Prostate gland (tissue), 2 donors: ENCODE measurements at regions not wholly inside any gene's neighbourhood (a gene's known extent, or its start where the extent isn't known, plus 50 kb on each side); places are given as distances from the start of the nearest gene placed in this dataset.
"Not testable (repeated sequence)": the region's sequence is repeated elsewhere in the genome, so short reads cannot be mapped to it uniquely, and the experiment has no call there.

Source experiments
- DNase-seq: peaks from one replicate; pipeline ENCODE4 v3.0.0-alpha.2; 2019; ENCODE audit warnings: low spot score
- H3K27ac ChIP-seq, 2 donors: fragments of 200-600 bp; sonication (generic); 2 replicates each; pipeline ENCODE4 v1.5.1; 2017 to 2019
- H3K27me3 ChIP-seq: fragments of 200-600 bp; sonication (generic); replicated peaks from 2 replicates; pipeline ENCODE4 v1.5.1; 2019; ENCODE audit not compliant: insufficient read depth
- H3K36me3 ChIP-seq, 2 donors: fragments of 200-600 bp; sonication (generic); 1 replicate in 1 of 2; 2 replicates in 1 of 2; pipeline versions ENCODE4 v1.5.1 to v1.8.1; 2017 to 2019
- H3K4me1 ChIP-seq: fragments of 200-600 bp; sonication (generic); replicated peaks from 2 replicates; pipeline ENCODE4 v1.5.1; 2019
- H3K4me3 ChIP-seq, 2 donors: fragments of 200-600 bp; sonication (generic); 2 replicates each; pipeline ENCODE4 v1.5.1; 2017 to 2019
- H3K9me3 ChIP-seq: fragments of 200-600 bp; sonication (generic); 2 replicates; pipeline ENCODE4 v1.5.1; 2017
- CTCF ChIP-seq, 4 experiments: fragments of 200-600 bp in 2 of 4; fragments of 450-650 bp in 2 of 4; sonication (generic) in 2 of 4; IDR thresholded peaks; 1 replicate in 3 of 4; 2 replicates in 1 of 4; pipeline ENCODE4 v1.5.1; 2016 to 2019; ENCODE audit warnings: antibody characterized with exemption in 4 of 4, mild to moderate bottlenecking in 2 of 4, moderate library complexity in 2 of 4
- POLR2A ChIP-seq: fragments of 450-650 bp; IDR thresholded peaks from one replicate; pipeline ENCODE4 v1.6.1; 2016; ENCODE audit warnings: antibody characterized with exemption, mild to moderate bottlenecking
- POLR2AphosphoS5 ChIP-seq: sonication (generic); formaldehyde crosslinking; IDR thresholded peaks from one replicate; pipeline ENCODE4 v1.6.1; 2017; ENCODE audit warnings: antibody characterized with exemption
- WGBS: methylation state at CpG from one replicate; pipeline ENCODE4 v1.1.5; 2018; 5-methylcytosine and 5-hydroxymethylcytosine counted together
- intact Hi-C: fragments of 100-400 bp; cut with DNase I; formaldehyde crosslinking; loops from one replicate; pipeline ENCODE4 v1.14.2; 2022

- Histone ChIP-seq H3K9me3 (no peaks in the 10 kb centered on the region), H3K4me1 (no peaks in the 10 kb centered on the region), H3K27me3 (peaks cover 2% of the 10 kb centered on the region), H3K4me3 (no peak overlapping the region), H3K27ac (no peak overlapping the region), H3K36me3 (no peaks in the 10 kb centered on the region)
- DNase-seq, result no peak
- TF ChIP-seq POLR2A (no peak), CTCF (IDR thresholded peaks at IDR 0.05) (no peak), POLR2AphosphoS5 (no peak)
- intact Hi-C loops, result loop anchor here (10.0 kb wide), 1 partner anchor 1077 kb away; no protein-coding TSS in a partner anchor
- WGBS, result 77% methylated on average over 9 of the region's 9 CpGs
Observed at GRCh38 chr1:18572022-18572880, 58.4 kb upstream of the PAX7 start.

GRCh38 chr1:18573170-18573569 is 57.5 kb upstream of the PAX7 start:
- H3K27ac ChIP-seq, result no peak overlapping the region
- no peak for TF ChIP-seq POLR2A
- no peak for TF ChIP-seq POLR2AphosphoS5
- no peak for TF ChIP-seq CTCF (IDR thresholded peaks at IDR 0.05)
- H3K4me1 ChIP-seq, result no peaks in the 10 kb centered on the region
- no peak overlapping the region for H3K4me3 ChIP-seq
- no peaks in the 10 kb centered on the region for H3K36me3 ChIP-seq
- intact Hi-C loops, result loop anchor here (10.0 kb wide), 1 partner anchor 1078 kb away; no protein-coding TSS in a partner anchor
- DNase-seq, result no peak
- H3K27me3 ChIP-seq, result peaks cover 2% of the 10 kb centered on the region
- 85% methylated on average over 8 of the region's 8 CpGs for whole genome bisulfite sequencing
- H3K9me3 ChIP-seq, result no peaks in the 10 kb centered on the region

- TF ChIP-seq POLR2AphosphoS5 (no peak), POLR2A (no peak)
- no peak for DNase-seq
- 70% methylated on average over 5 of the region's 5 CpGs for WGBS
Observed at GRCh38 chr1:18574754-18575153, 55.9 kb upstream of the PAX7 start.

GRCh38 chr1:18575620-18576019 is 55.0 kb upstream of the PAX7 start:
- intact Hi-C loops, result loop anchor here (10.0 kb wide), 1 partner anchor 1081 kb away; no protein-coding TSS in a partner anchor
- WGBS, result 19% methylated on average over 8 of the region's 8 CpGs
- H3K4me1 ChIP-seq, result no peaks in the 10 kb centered on the region
- no peaks in the 10 kb centered on the region for H3K9me3 ChIP-seq
- H3K4me3 ChIP-seq, result no peak overlapping the region
- H3K27me3 ChIP-seq, result peaks cover 2% of the 10 kb centered on the region
- peak; percentile 28 for DNase-seq
- no peak overlapping the region for H3K27ac ChIP-seq
- H3K36me3 ChIP-seq, result no peaks in the 10 kb centered on the region
- TF ChIP-seq POLR2AphosphoS5 (no peak), CTCF (IDR thresholded peaks at IDR 0.05) (peak; percentile 31 to 67 (median 56)), POLR2A (no peak)

More at GRCh38 chr1:18574754-18575153, 55.9 kb upstream of the PAX7 start:
- Histone ChIP-seq H3K4me1 (no peaks in the 10 kb centered on the region), H3K36me3 (no peaks in the 10 kb centered on the region), H3K27ac (no peak overlapping the region), H3K4me3 (no peak overlapping the region), H3K9me3 (no peaks in the 10 kb centered on the region), H3K27me3 (peaks cover 2% of the 10 kb centered on the region)
- intact Hi-C loops, result loop anchor here (10.0 kb wide), 1 partner anchor 1080 kb away; no protein-coding TSS in a partner anchor

GRCh38 chr1:18578271-18578670 is 52.4 kb upstream of the PAX7 start:
- intact Hi-C loops, result loop anchor here (10.0 kb wide), 1 partner anchor 1083 kb away; no protein-coding TSS in a partner anchor
- H3K9me3 ChIP-seq, result no peaks in the 10 kb centered on the region
- H3K27me3 ChIP-seq, result peaks cover 3% of the 10 kb centered on the region
- no peaks in the 10 kb centered on the region for H3K36me3 ChIP-seq
- no peak overlapping the region for H3K4me3 ChIP-seq
- WGBS, result 74% methylated on average over 6 of the region's 6 CpGs
- no peak overlapping the region for H3K27ac ChIP-seq
- no peak for TF ChIP-seq POLR2AphosphoS5
- TF ChIP-seq POLR2A, result no peak
- TF ChIP-seq CTCF (IDR thresholded peaks at IDR 0.05), result no peak
- no peak for DNase-seq
- no peaks in the 10 kb centered on the region for H3K4me1 ChIP-seq

- H3K4me1 ChIP-seq, H3K36me3 ChIP-seq, H3K27me3 ChIP-seq, H3K9me3 ChIP-seq, H3K4me3 ChIP-seq, H3K27ac ChIP-seq, DNase-seq: not testable (repeated sequence)
- intact Hi-C loops, result loop anchor here (10.0 kb wide), 1 partner anchor 1084 kb away; no protein-coding TSS in a partner anchor
- 73% methylated on average over 7 of the region's 7 CpGs for WGBS
Observed at GRCh38 chr1:18579267-18579666, 51.4 kb upstream of the PAX7 start.
